OCI-LY3 (cell line): ENCODE measurements at regions not wholly inside any gene's neighbourhood (a gene's known extent, or its start where the extent isn't known, plus 50 kb on each side); places are given as distances from the start of the nearest gene placed in this dataset.

ENCODE experiments used
- EZH2phosphoT487 ChIP-seq: fragments of 200-600 bp; shearing (Covaris generic); IDR thresholded peaks from 2 replicates; pipeline ENCODE4 v1.6.1; 2018; ENCODE audit warnings: antibody characterized with exemption, mixed run types, low read depth
- TF ChIP-seq, protein P1 (sequence below): fragments of 200-600, 300-600 bp; sonication (generic); IDR thresholded peaks from 2 replicates; pipeline ENCODE4 v1.5.1; 2014; ENCODE audit warnings: antibody characterized with exemption, low read length, low read depth

DNA sequence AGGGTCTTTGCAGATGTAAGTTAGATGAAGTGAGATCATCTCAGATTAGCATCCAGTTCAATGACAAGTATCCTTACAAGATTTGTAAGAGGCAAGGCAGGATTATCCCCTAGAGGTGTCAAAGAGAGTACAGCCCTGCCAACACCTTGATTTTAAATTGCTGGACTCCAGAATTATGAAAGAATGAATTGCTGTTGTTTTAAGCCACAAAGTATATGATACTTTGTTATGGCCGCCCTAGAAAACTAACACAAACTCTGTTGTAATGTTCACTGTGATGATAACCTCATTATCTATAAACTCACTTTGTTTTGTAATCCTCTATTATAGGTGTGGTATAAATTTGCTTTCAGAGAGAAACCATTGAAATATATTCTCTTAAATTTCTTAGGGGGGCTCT is 249.0 kb upstream of the SPOPL start:
- TF ChIP-seq, protein P1, sequence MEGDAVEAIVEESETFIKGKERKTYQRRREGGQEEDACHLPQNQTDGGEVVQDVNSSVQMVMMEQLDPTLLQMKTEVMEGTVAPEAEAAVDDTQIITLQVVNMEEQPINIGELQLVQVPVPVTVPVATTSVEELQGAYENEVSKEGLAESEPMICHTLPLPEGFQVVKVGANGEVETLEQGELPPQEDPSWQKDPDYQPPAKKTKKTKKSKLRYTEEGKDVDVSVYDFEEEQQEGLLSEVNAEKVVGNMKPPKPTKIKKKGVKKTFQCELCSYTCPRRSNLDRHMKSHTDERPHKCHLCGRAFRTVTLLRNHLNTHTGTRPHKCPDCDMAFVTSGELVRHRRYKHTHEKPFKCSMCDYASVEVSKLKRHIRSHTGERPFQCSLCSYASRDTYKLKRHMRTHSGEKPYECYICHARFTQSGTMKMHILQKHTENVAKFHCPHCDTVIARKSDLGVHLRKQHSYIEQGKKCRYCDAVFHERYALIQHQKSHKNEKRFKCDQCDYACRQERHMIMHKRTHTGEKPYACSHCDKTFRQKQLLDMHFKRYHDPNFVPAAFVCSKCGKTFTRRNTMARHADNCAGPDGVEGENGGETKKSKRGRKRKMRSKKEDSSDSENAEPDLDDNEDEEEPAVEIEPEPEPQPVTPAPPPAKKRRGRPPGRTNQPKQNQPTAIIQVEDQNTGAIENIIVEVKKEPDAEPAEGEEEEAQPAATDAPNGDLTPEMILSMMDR, result no peak
- no peak for TF ChIP-seq EZH2phosphoT487
